ENCODE measurements at regions not wholly inside any gene's neighbourhood (a gene's known extent, or its start where the extent isn't known, plus 50 kb on each side); places are given as distances from the start of the nearest gene placed in this dataset.

DNA sequence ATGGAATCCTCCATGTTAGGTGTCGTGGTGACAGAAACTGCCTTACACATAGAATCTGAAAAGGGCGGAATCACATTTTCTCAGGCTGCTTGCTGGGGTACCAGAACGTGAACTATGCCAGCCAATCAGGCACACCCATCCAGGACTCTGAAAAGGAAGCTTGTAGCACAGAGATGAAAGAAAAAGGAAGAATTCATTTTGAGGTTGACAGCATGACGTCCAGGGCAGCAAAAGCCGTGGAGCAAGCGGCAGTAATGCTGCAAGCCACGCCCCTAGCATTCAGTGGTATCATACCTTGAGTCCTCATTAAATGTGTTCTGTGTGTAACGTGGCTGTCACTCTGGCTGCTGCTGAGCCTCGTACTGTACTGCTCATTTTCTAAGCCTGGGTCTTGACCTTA lies 304.0 kb downstream of the DYSF start:
- no peak for TF ChIP-seq GATA2 (IDR thresholded peaks at IDR 0.05; ENCODE audit: low read depth, low read length)
- no peak for TF ChIP-seq GATA3 (IDR thresholded peaks at IDR 0.05; ENCODE audit: low read depth, low read length)
